MM.1S (cell line): ENCODE measurements at regions not wholly inside any gene's neighbourhood (a gene's known extent, or its start where the extent isn't known, plus 50 kb on each side); places are given as distances from the start of the nearest gene placed in this dataset.

Experiments used
- EZH2 ChIP-seq: fragments of 300-600 bp; sonication (generic); optimal IDR thresholded peaks from 2 replicates; pipeline ENCODE3; 2017; ENCODE audit warnings: low read depth, mild to moderate bottlenecking, antibody characterized with exemption, low read length, mixed read lengths
- EZH2phosphoT487 ChIP-seq: fragments of 300-600 bp; sonication (generic); IDR thresholded peaks from 2 replicates; pipeline ENCODE4 v1.6.1; 2018; ENCODE audit warnings: antibody characterized with exemption, low read length
- TF ChIP-seq, protein P1 (sequence below): fragments of 300-600 bp; sonication (generic); IDR thresholded peaks from 2 replicates; pipeline ENCODE4 v1.5.1; 2016; ENCODE audit warnings: antibody characterized with exemption, low read length, mixed read lengths

DNA sequence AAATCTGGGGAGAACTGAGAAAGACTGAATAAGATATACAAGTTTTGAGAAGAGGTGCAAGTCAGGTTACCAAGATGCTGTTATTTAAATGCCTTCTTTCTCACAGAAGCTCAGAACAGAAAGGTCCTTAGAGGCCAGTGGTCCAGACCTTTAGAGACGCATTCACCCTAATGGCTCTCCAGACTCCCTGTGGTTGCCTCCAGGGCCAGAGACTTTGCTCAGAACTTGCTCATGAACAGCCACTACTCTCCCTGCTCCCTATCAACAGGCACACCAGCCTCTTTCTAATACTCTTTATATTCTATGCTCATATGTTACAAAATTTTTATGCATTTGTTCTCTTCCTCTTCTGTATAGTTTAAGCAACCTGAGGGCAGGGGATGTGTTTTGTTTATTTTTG is 349.0 kb upstream of the TNP1 start:
- TF ChIP-seq EZH2 (no peak), EZH2phosphoT487 (no peak)
- TF ChIP-seq, protein P1, sequence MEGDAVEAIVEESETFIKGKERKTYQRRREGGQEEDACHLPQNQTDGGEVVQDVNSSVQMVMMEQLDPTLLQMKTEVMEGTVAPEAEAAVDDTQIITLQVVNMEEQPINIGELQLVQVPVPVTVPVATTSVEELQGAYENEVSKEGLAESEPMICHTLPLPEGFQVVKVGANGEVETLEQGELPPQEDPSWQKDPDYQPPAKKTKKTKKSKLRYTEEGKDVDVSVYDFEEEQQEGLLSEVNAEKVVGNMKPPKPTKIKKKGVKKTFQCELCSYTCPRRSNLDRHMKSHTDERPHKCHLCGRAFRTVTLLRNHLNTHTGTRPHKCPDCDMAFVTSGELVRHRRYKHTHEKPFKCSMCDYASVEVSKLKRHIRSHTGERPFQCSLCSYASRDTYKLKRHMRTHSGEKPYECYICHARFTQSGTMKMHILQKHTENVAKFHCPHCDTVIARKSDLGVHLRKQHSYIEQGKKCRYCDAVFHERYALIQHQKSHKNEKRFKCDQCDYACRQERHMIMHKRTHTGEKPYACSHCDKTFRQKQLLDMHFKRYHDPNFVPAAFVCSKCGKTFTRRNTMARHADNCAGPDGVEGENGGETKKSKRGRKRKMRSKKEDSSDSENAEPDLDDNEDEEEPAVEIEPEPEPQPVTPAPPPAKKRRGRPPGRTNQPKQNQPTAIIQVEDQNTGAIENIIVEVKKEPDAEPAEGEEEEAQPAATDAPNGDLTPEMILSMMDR = no peak
